B cell (primary cell): ENCODE measurements at regions not wholly inside any gene's neighbourhood (a gene's known extent, or its start where the extent isn't known, plus 50 kb on each side); places are given as distances from the start of the nearest gene placed in this dataset.

Experiments used
- ATAC-seq: fragments of 200-7000 bp; cut with Tn5 transposase; one replicate; pipeline ENCODE4 v1.10.0; 2021; ENCODE audit warnings: low read depth, mild to moderate bottlenecking, moderate number of reproducible peaks, moderate library complexity
- CTCF ChIA-PET: fragments of 350-600 bp; sonication (Branson Sonifier 250); formaldehyde crosslinking; loops from one replicate; lab custom pipeline; 2021; ENCODE audit warnings: antibody characterized with exemption, inconsistent platforms; lab: Charles Lee
- POLR2A ChIA-PET: fragments of 350-600 bp; sonication (Branson Sonifier 250); formaldehyde crosslinking; loops from one replicate; lab custom pipeline; 2021; ENCODE audit warnings: antibody characterized with exemption; lab: Charles Lee
- DNase-seq: peaks from one replicate; pipeline ENCODE4 v3.0.0; 2013
- H2AFZ ChIP-seq: 2 replicates; pipeline ENCODE4 v1.6.1; 2012; ENCODE audit warnings: mild to moderate bottlenecking, low read depth, low read length; ENCODE audit not compliant: insufficient read depth, poor library complexity, severe bottlenecking
- H3K27ac ChIP-seq, 2 donors: 1 replicate in 1 of 2; 2 replicates in 1 of 2; pipeline ENCODE4 v1.5.1; 2012 to 2013; ENCODE audit warnings: low read length in 2 of 2, mild to moderate bottlenecking in 2 of 2, moderate library complexity in 1 of 2
- H3K27me3 ChIP-seq, 4 experiments: fragments of 200-600 bp in 1 of 4; sonication (generic) in 1 of 4; replicated peaks in 1 of 4; 1 replicate in 2 of 4; 2 replicates in 2 of 4; pipeline versions ENCODE4 v1.6.1 to v1.7.0; 2013 to 2016; ENCODE audit warnings: low read length in 3 of 4, mild to moderate bottlenecking in 2 of 4, mixed read lengths in 1 of 4, moderate library complexity in 1 of 4; ENCODE audit not compliant: insufficient read depth in 4 of 4, control insufficient read depth in 3 of 4; ENCODE audit errors: control extremely low read depth in 1 of 4
- H3K36me3 ChIP-seq, 2 experiments: replicated peaks in 1 of 2; 1 replicate in 1 of 2; 2 replicates in 1 of 2; pipeline versions ENCODE4 v1.6.1 to v1.7.1; 2013; ENCODE audit warnings: low read length in 1 of 2; ENCODE audit not compliant: insufficient read depth in 2 of 2, control insufficient read depth in 1 of 2; ENCODE audit errors: control extremely low read depth in 1 of 2, extremely low read depth in 1 of 2
- H3K4me1 ChIP-seq, 2 donors: fragments of 200-600 bp in 1 of 2; sonication (generic) in 1 of 2; 1 replicate in 1 of 2; 2 replicates in 1 of 2; pipeline versions ENCODE4 v1.5.1 to v1.6.1; 2013 to 2017; ENCODE audit warnings: low read length in 2 of 2; ENCODE audit not compliant: control insufficient read depth in 2 of 2, insufficient read depth in 2 of 2
- H3K4me2 ChIP-seq: replicated peaks from 2 replicates; pipeline ENCODE3; 2012; ENCODE audit warnings: mild to moderate bottlenecking, low read depth, low read length; ENCODE audit not compliant: poor library complexity, severe bottlenecking
- H3K4me3 ChIP-seq, 5 experiments: fragments of 200-600 bp in 1 of 5; sonication (generic) in 1 of 5; 1 replicate in 3 of 5; 2 replicates in 2 of 5; pipeline versions ENCODE4 v1.5.1 to v1.7.0; 2011 to 2016; ENCODE audit warnings: low read length in 4 of 5, mild to moderate bottlenecking in 4 of 5, low read depth in 2 of 5, control low read depth in 1 of 5, moderate library complexity in 1 of 5; ENCODE audit not compliant: insufficient read depth in 1 of 5; ENCODE audit errors: control extremely low read depth in 1 of 5, extremely low read depth in 1 of 5
- H3K79me2 ChIP-seq: fragments of 200-600 bp; sonication (generic); one replicate; pipeline ENCODE4 v1.6.0; 2016; ENCODE audit warnings: low read length; ENCODE audit not compliant: control insufficient read depth, insufficient read depth
- H3K9ac ChIP-seq: fragments of 200-600 bp; sonication (generic); 2 replicates; pipeline ENCODE4 v1.6.1; 2017; ENCODE audit warnings: mild to moderate bottlenecking, low read length, moderate library complexity
- H3K9me3 ChIP-seq, 3 donors: one replicate each; pipeline versions ENCODE4 v1.6.1 to v1.7.1; 2013; ENCODE audit warnings: low read length in 2 of 3; ENCODE audit not compliant: control insufficient read depth in 2 of 3, insufficient read depth in 1 of 3; ENCODE audit errors: control extremely low read depth in 1 of 3
- H4K20me1 ChIP-seq: 2 replicates; pipeline ENCODE4 v1.6.0; 2012; ENCODE audit warnings: mild to moderate bottlenecking, low read length; ENCODE audit not compliant: insufficient read depth, control insufficient read depth, poor library complexity, severe bottlenecking
- H3K27ac Mint-ChIP-seq: one replicate; pipeline ENCODE4 v1.8.0; 2021; ENCODE audit warnings: mixed read lengths
- H3K27me3 Mint-ChIP-seq: one replicate; pipeline ENCODE4 v1.8.0; 2021; ENCODE audit warnings: mixed read lengths
- H3K4me1 Mint-ChIP-seq: one replicate; pipeline ENCODE4 v1.8.0; 2021; ENCODE audit warnings: mixed read lengths
- H3K4me3 Mint-ChIP-seq: one replicate; pipeline ENCODE4 v1.8.0; 2021; ENCODE audit warnings: mixed read lengths
- H3K9me3 Mint-ChIP-seq: one replicate; pipeline ENCODE4 v1.8.0; 2022; ENCODE audit warnings: mixed read lengths; ENCODE audit not compliant: insufficient read depth
- CTCF ChIP-seq: fragments of 200-600 bp; IDR thresholded peaks from one replicate; pipeline ENCODE4 v1.8.0; 2022; ENCODE audit warnings: antibody characterized with exemption, mild to moderate bottlenecking
- EZH2 ChIP-seq: IDR thresholded peaks from 2 replicates; pipeline ENCODE4 v1.6.1; 2012; ENCODE audit warnings: borderline replicate concordance, low read depth, mild to moderate bottlenecking, moderate library complexity, low read length; ENCODE audit not compliant: insufficient read depth, poor library complexity, severe bottlenecking
- WGBS: methylation state at CpG from one replicate; pipeline ENCODE4 v1.1.5; 2013; ENCODE audit warnings: missing lambda C conversion rate; ENCODE audit not compliant: insufficient coverage; 5-methylcytosine and 5-hydroxymethylcytosine counted together
- intact Hi-C: fragments of 100-400 bp; cut with micrococcal nuclease; formaldehyde crosslinking; loops from one replicate; pipeline ENCODE4 v1.10.0; 2022

GRCh38 chr15:99917252-99917651 is 184.0 kb upstream of the LYSMD4 start:
- Mint-ChIP-seq H3K4me3 (no peak overlapping the region), H3K27me3 (peaks cover 20% of the 10 kb centered on the region), H3K4me1 (no peaks in the 10 kb centered on the region), H3K27ac (no peak overlapping the region), H3K9me3 (no peaks in the 10 kb centered on the region)
- intact Hi-C loops, result no loop called here
- H3K27ac ChIP-seq, result no peak overlapping the region
- no peak overlapping the region for H3K9ac ChIP-seq
- peaks cover under 1% of the 10 kb centered on the region in 2 donors for H3K4me1 ChIP-seq
- H4K20me1 ChIP-seq, result no peaks in the 10 kb centered on the region
- no peak overlapping the region for H3K4me3 ChIP-seq
- no peaks in the 10 kb centered on the region for H3K79me2 ChIP-seq
- no peak overlapping the region for H2AFZ ChIP-seq
- TF ChIP-seq EZH2, result no peak
- TF ChIP-seq CTCF, result no peak
- DNase-seq (no peak), ATAC-seq (no peak)
- CTCF ChIA-PET, result no interaction called here
- H3K4me2 ChIP-seq, result no peak overlapping the region
- POLR2A ChIA-PET, result no interaction called here
- 74% methylated on average over 5 of the region's 6 CpGs for WGBS
- H3K9me3 ChIP-seq, result no peaks in the 10 kb centered on the region
- H3K36me3 ChIP-seq, result no peaks in the 10 kb centered on the region
- H3K27me3 ChIP-seq, result peaks cover 0 to 11% (median 0%) of the 10 kb centered on the region in 4 experiments

- H3K4me2 ChIP-seq, result no peak overlapping the region
- ChIA-PET POLR2A (no interaction called here), CTCF (no interaction called here)
- H3K36me3 ChIP-seq, result no peaks in the 10 kb centered on the region
- H2AFZ ChIP-seq, result no peak overlapping the region
- no peaks in the 10 kb centered on the region for H4K20me1 ChIP-seq
- ATAC-seq (no peak), DNase-seq (no peak)
- H3K4me1 ChIP-seq, result peaks cover 2 to 5% of the 10 kb centered on the region in 2 donors
- 80% methylated on average over 9 of the region's 10 CpGs for WGBS
- Mint-ChIP-seq H3K9me3 (no peaks in the 10 kb centered on the region), H3K4me3 (no peak overlapping the region), H3K4me1 (peaks cover 4% of the 10 kb centered on the region), H3K27ac (no peak overlapping the region), H3K27me3 (peaks cover 20% of the 10 kb centered on the region)
- no peak overlapping the region for H3K4me3 ChIP-seq
- no peaks in the 10 kb centered on the region for H3K9me3 ChIP-seq
- intact Hi-C loops, result no loop called here
- H3K9ac ChIP-seq, result no peak overlapping the region
- no peaks in the 10 kb centered on the region for H3K79me2 ChIP-seq
- peaks cover 0 to 11% (median 0%) of the 10 kb centered on the region in 4 experiments for H3K27me3 ChIP-seq
- TF ChIP-seq EZH2 (no peak), CTCF (no peak)
- no peak overlapping the region for H3K27ac ChIP-seq
Measured at GRCh38 chr15:99916668-99917223, 183.5 kb upstream of the LYSMD4 start.
